Endothelial cell of umbilical vein (primary cell): ENCODE measurements at regions not wholly inside any gene's neighbourhood (a gene's known extent, or its start where the extent isn't known, plus 50 kb on each side); places are given as distances from the start of the nearest gene placed in this dataset.

Source experiments
- BruUV-seq: library from RNA; stranded (reverse); fragments of 400-500 nt; replicated peaks from 2 replicates; lab custom pipeline; 2021; lab: Mats Ljungman, UMichigan
- CTCF ChIA-PET: fragments of 300-600, 350-600 bp; sonication (Branson Sonifier 250); formaldehyde crosslinking; loops from one replicate; lab custom pipeline; 2021; ENCODE audit warnings: antibody characterized with exemption, inconsistent platforms; lab: Charles Lee
- POLR2A ChIA-PET: fragments of 300-600, 350-600 bp; sonication (Branson Sonifier 250); formaldehyde crosslinking; loops from one replicate; lab custom pipeline; 2021; ENCODE audit warnings: antibody characterized with exemption, inconsistent platforms; lab: Charles Lee
- DNase-seq: peaks from one replicate; pipeline ENCODE4 v3.0.0-alpha.2; 2011; ENCODE audit warnings: low read depth, low spot score
- FAIRE-seq: peaks from 2 replicates; lab custom pipeline; 2011; peaks lifted over from hg19 to GRCh38; lab: Jason Lieb, UNC
- H2AFZ ChIP-seq: 2 replicates; pipeline ENCODE4 v1.6.0; 2012; ENCODE audit warnings: low read depth, low read length, control low read depth, inconsistent platforms
- H3K27ac ChIP-seq: 2 replicates; pipeline ENCODE4 v1.5.1; 2011; ENCODE audit warnings: low read depth, mild to moderate bottlenecking, control low read depth, low read length, moderate library complexity; ENCODE audit not compliant: insufficient read depth
- H3K27me3 ChIP-seq, 2 experiments: 2 replicates each; pipeline versions ENCODE4 v1.6.0 to v1.6.1; 2011; ENCODE audit warnings: low read length in 2 of 2, mixed read lengths in 1 of 2; ENCODE audit not compliant: control insufficient read depth in 2 of 2, insufficient read depth in 2 of 2
- H3K36me3 ChIP-seq, 2 experiments: 2 replicates in 1 of 2; 3 replicates in 1 of 2; pipeline ENCODE4 v1.5.1; 2011; ENCODE audit warnings: low read length in 2 of 2, mild to moderate bottlenecking in 1 of 2, moderate library complexity in 1 of 2; ENCODE audit not compliant: control insufficient read depth in 2 of 2, insufficient read depth in 2 of 2; ENCODE audit errors: extremely low read depth in 1 of 2
- H3K4me1 ChIP-seq: 3 replicates; pipeline ENCODE4 v1.5.1; 2011; ENCODE audit warnings: mild to moderate bottlenecking, low read length; ENCODE audit not compliant: control insufficient read depth, insufficient read depth; ENCODE audit errors: extremely low read depth
- H3K4me2 ChIP-seq: 2 replicates; pipeline ENCODE4 v1.6.1; 2011; ENCODE audit warnings: low read length, control low read depth, mixed read lengths; ENCODE audit not compliant: insufficient read depth
- H3K4me3 ChIP-seq, 3 experiments: fragments of 200-600 bp in 1 of 3; sonication (generic), shearing (Covaris generic) in 1 of 3; replicated peaks in 1 of 3; 2 replicates each; pipeline ENCODE4 v1.5.1; 2011 to 2016; ENCODE audit warnings: control low read depth in 3 of 3, low read length in 3 of 3, mild to moderate bottlenecking in 2 of 3, inconsistent platforms in 1 of 3, low read depth in 1 of 3, moderate library complexity in 1 of 3; ENCODE audit not compliant: insufficient read depth in 1 of 3
- H3K79me2 ChIP-seq: 2 replicates; pipeline ENCODE4 v1.6.0; 2012; ENCODE audit warnings: low read length, inconsistent platforms; ENCODE audit not compliant: control insufficient read depth, insufficient read depth
- H3K9ac ChIP-seq: replicated peaks from 2 replicates; pipeline ENCODE3; 2011; ENCODE audit warnings: low read length, control low read depth; ENCODE audit not compliant: insufficient read depth; ENCODE audit errors: extremely low read depth
- H3K9me1 ChIP-seq: replicated peaks from 3 replicates; pipeline ENCODE4 v1.6.0; 2011; ENCODE audit warnings: mild to moderate bottlenecking, low read length; ENCODE audit not compliant: control insufficient read depth, insufficient read depth; ENCODE audit errors: extremely low read depth
- H3K9me3 ChIP-seq: replicated peaks from 2 replicates; pipeline ENCODE4 v1.5.1; 2012; ENCODE audit warnings: low read length, inconsistent platforms; ENCODE audit not compliant: control insufficient read depth, insufficient read depth
- H4K20me1 ChIP-seq: replicated peaks from 2 replicates; pipeline ENCODE3; 2011; ENCODE audit warnings: mild to moderate bottlenecking, low read length; ENCODE audit not compliant: control insufficient read depth, insufficient read depth; ENCODE audit errors: extremely low read depth
- EZH2 ChIP-seq: IDR thresholded peaks from 2 replicates; pipeline ENCODE4 v1.6.1; 2012; ENCODE audit warnings: borderline replicate concordance, low read depth, mild to moderate bottlenecking, moderate library complexity, low read length, inconsistent platforms; ENCODE audit not compliant: severe bottlenecking
- FOS ChIP-seq: IDR thresholded peaks from 2 replicates; pipeline ENCODE4 v1.6.1; 2011; ENCODE audit warnings: mild to moderate bottlenecking, low read length, moderate library complexity, borderline replicate concordance; ENCODE audit not compliant: insufficient read depth
- GATA2 ChIP-seq: IDR thresholded peaks from 2 replicates; pipeline ENCODE4 v1.7.0; 2011; ENCODE audit warnings: low read depth, mild to moderate bottlenecking, moderate library complexity, mixed read lengths, low read length; ENCODE audit not compliant: insufficient read length, insufficient read depth
- JUN ChIP-seq: IDR thresholded peaks from 2 replicates; pipeline ENCODE4 v1.6.1; 2011; ENCODE audit warnings: borderline replicate concordance, low read depth; ENCODE audit not compliant: insufficient read length, insufficient read depth
- MAX ChIP-seq: IDR thresholded peaks from 2 replicates; pipeline ENCODE4 v1.6.1; 2011; ENCODE audit not compliant: insufficient read depth, insufficient read length
- MYC ChIP-seq: IDR thresholded peaks from one replicate; pipeline ENCODE4 v1.6.1; 2011; ENCODE audit warnings: mild to moderate bottlenecking, low read depth, low read length
- POLR2A ChIP-seq: IDR thresholded peaks from 2 replicates; pipeline ENCODE4 v1.6.1; 2012; ENCODE audit warnings: low read depth, mild to moderate bottlenecking, control low read depth, low read length
- POLR2AphosphoS5 ChIP-seq: IDR thresholded peaks from 2 replicates; pipeline ENCODE4 v1.6.1; 2012; ENCODE audit warnings: low read depth, mild to moderate bottlenecking, control low read depth, low read length, moderate library complexity; ENCODE audit not compliant: insufficient read depth
- dilution Hi-C: fragments of 300-500 bp; cut with MboI; formaldehyde crosslinking; loops from one replicate; pipeline ENCODE4 v1.15.0; 2019; ENCODE audit warnings: low sequenced_read_pairs; ENCODE audit not compliant: extremely low pct_ligation_motif_present
- intact Hi-C: fragments of 100-400 bp; cut with micrococcal nuclease; formaldehyde crosslinking; loops from one replicate; pipeline ENCODE4 v1.10.0; 2022
- TF ChIP-seq, protein P1 (sequence below), 2 donors: IDR thresholded peaks; 1 replicate in 1 of 2; 2 replicates in 1 of 2; pipeline ENCODE4 v1.5.1; 2011; ENCODE audit warnings: low read length in 2 of 2, mild to moderate bottlenecking in 2 of 2, moderate library complexity in 2 of 2, control low read depth in 1 of 2, inconsistent platforms in 1 of 2, low read depth in 1 of 2; ENCODE audit not compliant: insufficient read depth in 1 of 2; ENCODE audit errors: extremely low read depth in 1 of 2

DNA sequence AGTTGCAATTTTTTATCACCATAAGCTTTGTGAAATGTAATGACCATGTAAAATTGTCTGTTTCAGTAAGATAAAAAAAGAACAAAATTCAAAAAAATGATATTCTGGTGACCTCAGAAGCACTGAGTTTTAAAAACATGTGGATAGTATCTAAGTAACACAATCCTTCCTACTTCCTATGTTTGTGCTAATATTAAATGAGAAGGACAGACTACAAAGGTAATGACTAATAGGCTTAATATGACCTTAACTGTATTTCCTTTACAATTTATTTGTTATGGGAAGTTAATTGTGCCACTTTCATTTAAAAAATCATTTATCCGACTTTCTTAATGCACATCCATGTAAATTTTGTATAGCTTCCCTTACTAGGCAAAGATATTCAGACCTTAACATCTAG, 1030.4 kb upstream of the ATXN8OS start:
- TF ChIP-seq EZH2 (no peak), POLR2A (no peak), GATA2 (peak; percentile 10), MAX (no peak), MYC (no peak), JUN (peak; percentile 65), POLR2AphosphoS5 (no peak), FOS (no peak)
- TF ChIP-seq, protein P1, sequence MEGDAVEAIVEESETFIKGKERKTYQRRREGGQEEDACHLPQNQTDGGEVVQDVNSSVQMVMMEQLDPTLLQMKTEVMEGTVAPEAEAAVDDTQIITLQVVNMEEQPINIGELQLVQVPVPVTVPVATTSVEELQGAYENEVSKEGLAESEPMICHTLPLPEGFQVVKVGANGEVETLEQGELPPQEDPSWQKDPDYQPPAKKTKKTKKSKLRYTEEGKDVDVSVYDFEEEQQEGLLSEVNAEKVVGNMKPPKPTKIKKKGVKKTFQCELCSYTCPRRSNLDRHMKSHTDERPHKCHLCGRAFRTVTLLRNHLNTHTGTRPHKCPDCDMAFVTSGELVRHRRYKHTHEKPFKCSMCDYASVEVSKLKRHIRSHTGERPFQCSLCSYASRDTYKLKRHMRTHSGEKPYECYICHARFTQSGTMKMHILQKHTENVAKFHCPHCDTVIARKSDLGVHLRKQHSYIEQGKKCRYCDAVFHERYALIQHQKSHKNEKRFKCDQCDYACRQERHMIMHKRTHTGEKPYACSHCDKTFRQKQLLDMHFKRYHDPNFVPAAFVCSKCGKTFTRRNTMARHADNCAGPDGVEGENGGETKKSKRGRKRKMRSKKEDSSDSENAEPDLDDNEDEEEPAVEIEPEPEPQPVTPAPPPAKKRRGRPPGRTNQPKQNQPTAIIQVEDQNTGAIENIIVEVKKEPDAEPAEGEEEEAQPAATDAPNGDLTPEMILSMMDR (IDR thresholded peaks at IDR 0.05; ENCODE audit: extremely low read depth in 1 of 2, insufficient read depth in 1 of 2, low read depth in 1 of 2, low read length in 2 of 2): no peak
- H3K9ac ChIP-seq: peak overlapping the region; percentile 16
- H3K79me2 ChIP-seq: no peaks in the 10 kb centered on the region
- dilution Hi-C loops (no loop called here), intact Hi-C loops (no loop called here)
- H3K4me2 ChIP-seq: peak overlapping the region; percentile 60
- FAIRE-seq (peak; percentile 44), DNase-seq (peak; percentile 24)
- BruUV-seq: no TSS peak
- no peaks in the 10 kb centered on the region for H3K9me1 ChIP-seq
- H4K20me1 ChIP-seq: no peaks in the 10 kb centered on the region
- H3K27ac ChIP-seq: peak overlapping the region; percentile 53
- peak overlapping the region in 1 of 3 experiments; percentile 35 for H3K4me3 ChIP-seq
- ChIA-PET CTCF (no interaction called here), POLR2A (no interaction called here)
- no peaks in the 10 kb centered on the region for H3K27me3 ChIP-seq
- H3K9me3 ChIP-seq: no peaks in the 10 kb centered on the region
- no peaks in the 10 kb centered on the region for H3K36me3 ChIP-seq
- H3K4me1 ChIP-seq: peaks cover 9% of the 10 kb centered on the region
- no peak overlapping the region for H2AFZ ChIP-seq
